HG02885 (cell line): ENCODE measurements at regions not wholly inside any gene's neighbourhood (a gene's known extent, or its start where the extent isn't known, plus 50 kb on each side); places are given as distances from the start of the nearest gene placed in this dataset.

Experiments used
- ATAC-seq: cut with Tn5 transposase; IDR thresholded peaks from one replicate; pipeline ENCODE4 v1.9.1; 2021; ENCODE audit warnings: mild to moderate bottlenecking; ENCODE audit not compliant: unreplicated experiment, poor library complexity

DNA sequence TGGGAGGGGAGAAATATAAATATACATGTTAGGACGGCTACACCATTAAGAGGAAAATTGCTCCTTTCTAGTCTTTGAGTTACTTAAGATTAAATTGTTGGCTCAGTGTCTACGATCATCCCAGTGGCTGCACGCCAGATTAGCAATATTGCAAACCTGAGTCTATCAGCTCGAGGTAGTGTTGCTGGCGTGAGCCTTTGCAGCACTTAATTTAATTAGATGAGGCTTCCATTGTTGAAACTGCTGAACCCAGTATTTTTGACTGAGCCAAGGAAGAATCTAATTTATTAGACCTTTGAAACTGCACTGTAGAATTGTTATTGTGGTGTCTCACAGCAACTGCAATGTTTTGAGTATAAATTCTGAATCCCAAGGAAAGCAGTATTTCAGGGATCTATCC lies 782.4 kb upstream of the ROBO1 start:
- no peak for ATAC-seq

DNA sequence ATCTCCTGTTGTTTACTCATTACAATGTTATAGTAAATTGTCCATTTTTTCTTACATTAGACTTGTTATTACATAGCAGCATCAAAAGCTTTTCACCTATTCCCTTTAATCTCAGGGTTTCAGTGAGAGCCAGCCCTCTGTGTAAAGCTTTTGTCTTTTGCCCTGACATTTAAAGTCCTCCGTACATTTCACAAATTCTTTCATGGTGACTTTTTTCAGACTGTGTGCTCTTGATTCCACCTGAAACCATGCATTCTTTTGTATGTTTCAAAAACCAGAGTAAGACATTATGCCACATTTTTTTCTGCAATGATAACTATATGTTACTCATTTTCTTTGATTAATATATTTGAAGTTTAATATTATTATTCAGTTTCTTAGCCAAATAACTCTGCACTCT lies 781.4 kb upstream of the ROBO1 start:
- no peak for ATAC-seq

DNA sequence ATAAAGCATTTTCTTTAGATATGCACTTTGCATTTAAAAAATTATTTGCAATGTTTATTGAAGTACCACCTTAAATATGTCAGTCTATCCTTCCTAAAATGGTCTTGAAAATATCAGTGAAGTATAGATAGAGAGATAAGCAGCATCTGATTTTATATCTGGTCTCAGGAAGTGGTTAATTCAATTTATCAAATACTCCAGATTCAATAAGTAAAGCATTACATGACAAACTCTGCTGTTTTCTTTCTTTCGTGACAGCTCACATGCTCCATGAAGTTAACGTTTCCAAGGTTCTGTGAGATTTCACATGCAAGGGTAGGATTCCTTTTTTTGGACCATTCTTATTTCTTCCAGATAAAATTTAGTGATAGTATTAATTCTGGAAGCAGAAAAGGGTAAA lies 775.4 kb upstream of the ROBO1 start:
- no peak for ATAC-seq

DNA sequence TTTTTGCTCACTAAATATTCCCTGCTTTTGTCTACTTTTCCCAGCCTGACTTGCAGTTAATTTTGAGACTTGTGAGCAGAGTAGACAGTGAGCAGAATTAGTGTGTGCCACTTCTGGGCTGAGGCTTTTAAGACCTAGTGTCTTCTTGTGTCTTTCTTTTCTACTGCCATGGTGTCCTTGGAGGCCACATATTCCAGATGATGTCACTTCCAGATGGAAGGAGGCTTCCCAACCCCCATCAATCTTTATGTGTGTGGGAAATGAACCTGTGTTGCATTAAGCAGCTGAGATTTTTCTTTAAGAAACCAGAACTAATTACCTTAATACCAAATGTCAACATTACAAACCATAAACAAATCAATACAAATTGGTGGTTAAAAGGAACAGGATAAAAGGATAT lies 774.7 kb upstream of the ROBO1 start:
- no peak for ATAC-seq

DNA sequence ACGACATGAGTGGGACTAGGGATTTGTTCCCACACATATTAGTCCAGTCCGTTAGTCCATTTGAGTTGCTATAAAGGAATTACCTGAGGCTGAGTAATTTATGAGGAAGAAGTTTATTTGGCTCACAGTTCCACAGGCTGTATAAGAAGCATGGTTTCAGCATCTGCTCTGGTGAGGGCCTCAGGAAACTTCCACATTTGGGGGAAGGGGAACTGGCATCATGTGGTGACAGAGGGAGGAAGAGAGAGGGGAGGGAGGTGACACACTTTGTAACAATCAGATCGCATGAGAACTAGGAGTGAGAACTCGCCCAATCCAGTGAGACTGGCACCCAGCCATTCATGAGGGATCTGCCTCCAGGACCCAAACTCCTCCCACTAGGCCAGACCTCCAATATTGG lies 769.9 kb upstream of the ROBO1 start:
- ATAC-seq, result no peak

DNA sequence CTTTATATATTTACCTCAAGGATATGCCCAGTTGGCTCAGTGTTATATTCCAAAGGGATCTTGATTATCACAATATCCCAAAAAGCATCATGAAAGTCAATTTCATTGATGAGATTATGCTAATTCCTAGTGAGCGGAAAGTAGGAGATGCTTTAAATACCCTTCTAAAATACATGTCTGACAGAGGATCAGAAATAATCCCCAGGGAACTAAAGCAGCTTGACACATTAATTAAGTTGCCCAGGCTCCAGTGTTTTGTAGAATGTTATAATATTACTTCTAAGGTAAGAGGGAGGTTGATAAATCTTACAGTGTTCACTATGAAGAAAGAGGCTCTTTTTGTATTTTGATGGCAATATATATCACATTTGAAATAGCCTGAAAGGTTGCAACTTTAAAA lies 767.5 kb upstream of the ROBO1 start:
- no peak for ATAC-seq

DNA sequence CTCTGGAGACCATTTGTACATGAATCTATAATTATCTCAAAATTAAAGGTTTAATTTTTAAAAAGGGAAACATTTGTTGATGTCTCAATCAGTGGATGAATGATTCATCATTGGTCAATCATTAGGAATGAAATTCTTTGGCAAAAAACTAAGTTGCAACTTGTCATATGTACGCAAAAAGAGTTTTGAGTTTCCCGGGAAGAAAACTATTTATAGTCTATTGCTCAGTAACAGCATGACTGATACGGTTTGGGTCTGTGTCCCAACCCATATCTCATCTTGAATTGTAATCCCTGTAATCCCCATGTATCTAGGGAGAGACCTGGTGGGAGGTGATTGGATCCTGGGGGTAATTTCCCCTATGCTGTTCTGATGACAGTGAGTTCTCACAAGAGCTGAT lies 765.8 kb upstream of the ROBO1 start:
- no peak for ATAC-seq

DNA sequence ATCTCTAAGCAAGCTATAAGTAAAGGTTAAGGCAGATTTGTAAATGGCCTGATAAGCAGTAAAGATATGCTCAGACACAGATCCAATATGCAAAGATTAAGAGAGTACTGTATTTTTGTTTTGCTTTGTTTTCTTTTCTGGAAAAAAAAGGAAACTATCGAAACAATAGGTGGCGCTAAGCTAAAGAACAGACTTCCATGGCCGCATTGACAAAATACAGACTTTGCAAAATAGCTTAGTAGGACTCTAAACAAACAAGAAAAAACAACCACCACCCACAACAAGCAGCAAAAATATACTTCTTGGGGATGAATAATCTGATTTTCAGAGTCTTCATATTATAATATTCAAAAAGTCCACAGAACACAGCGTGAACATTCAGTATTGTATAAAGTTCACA lies 758.4 kb upstream of the ROBO1 start:
- ATAC-seq, result no peak

DNA sequence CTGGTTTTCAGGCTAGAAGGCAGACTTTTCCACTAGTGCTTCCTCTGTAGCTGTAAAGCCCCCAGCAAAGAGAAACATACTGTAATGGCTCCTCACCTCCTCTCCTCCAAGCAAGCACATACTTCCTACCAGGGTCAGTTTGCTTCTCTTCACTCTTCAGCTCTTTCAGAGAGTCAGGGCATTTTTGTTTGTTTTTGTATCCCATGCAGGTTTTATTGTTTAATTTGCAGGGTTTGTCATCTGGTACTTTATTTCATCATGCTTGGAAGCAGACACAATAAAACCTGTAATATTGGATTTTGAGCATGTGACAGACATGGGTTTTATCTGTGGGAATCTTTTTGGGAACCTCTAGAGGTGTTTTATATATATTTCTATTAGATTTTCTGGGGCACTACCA lies 753.3 kb upstream of the ROBO1 start:
- ATAC-seq, result no peak

DNA sequence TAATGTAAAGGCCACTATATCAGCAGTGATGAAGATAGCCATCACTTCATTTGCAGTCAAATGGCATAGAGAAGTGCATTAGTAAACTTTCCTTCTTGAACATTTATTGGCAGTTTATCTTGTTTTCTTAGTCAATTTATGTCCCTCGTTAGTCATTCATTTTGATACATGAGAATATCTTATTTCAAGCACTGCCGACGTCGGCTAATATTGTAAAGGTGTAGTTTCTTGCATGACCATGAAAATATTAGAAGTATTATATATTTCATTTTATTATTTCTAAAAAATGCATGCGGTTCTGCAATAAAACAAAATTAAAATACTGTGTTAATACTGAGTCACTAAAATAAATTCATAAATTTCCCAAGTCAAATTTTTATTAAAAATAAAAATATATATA lies 751.6 kb upstream of the ROBO1 start:
- ATAC-seq, result no peak

DNA sequence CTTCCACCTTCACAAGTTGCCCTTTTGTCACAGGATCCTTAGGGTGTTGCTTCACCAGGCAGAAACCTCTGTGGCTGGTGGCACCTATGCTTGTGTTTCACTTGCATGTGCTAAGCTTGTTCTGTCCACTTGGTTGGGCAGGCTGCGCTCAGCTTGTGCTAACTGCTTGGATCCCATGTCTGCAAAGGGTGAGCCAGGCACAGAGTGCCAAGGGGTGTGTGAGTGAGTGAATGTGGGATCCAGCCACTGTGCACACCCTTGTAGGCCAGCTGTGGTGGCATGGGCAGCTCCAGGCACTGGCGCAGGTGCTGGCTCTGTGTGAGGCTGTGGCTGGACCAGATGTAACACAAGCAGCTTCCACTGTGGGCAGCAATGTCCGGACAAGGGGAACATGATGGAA lies 728.7 kb upstream of the ROBO1 start:
- ATAC-seq, result no peak

DNA sequence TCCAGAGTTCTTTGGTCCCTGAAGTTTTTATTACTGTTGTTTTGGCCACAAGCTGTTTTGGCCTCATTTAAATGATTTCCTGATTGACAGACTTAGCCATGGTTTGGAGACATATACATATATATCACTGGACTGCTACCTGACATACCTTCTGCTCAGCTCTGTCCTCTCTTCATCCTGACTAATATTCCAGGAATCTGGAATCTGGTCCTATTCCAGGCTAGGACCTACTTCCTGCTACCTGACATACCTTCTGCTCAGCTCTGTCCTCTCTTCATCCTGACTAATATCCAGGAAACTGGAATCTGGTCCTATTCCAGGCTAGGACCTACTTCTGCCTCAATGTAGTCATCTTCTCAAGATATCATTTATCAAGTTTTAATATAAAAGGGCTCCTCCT lies 724.4 kb upstream of the ROBO1 start:
- no peak for ATAC-seq

DNA sequence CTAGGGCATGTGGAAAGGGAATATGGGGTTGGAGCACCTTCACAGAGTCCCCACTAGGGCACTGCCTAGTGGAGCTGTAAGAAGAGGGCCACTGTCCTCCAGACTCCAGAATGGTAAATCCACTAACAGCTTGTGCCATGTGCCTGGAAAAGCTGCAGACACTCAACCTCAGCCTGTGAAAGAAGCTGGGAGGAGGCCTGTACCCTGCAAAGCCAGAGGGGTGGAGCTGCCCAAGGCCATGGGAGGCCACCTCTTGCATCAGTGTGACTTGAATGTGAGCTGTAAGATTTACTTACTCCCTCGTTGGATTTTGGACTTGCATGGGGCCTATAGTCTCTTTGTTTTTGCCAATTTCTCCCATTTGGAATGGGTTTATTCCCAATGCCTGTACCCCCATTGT lies 705.2 kb upstream of the ROBO1 start:
- no peak for ATAC-seq

DNA sequence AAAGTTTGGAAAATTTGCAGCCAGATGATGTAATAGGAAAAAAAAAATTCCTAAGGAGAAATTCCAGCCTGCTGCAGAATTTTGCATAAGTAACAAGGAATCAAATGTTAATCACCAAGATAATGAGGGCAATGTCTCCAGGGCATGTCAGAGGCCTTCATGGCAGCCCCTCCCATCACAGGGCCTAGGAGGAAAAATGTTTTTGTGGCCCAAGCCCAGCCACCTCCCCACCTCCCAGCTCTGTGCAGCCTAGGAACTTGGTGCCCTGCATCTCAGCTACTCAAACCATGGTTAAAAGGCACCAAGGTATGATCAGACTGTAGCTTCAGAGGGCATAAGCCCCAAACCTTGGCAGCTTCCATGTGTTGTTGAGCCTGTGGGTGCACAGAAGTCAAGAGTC lies 704.7 kb upstream of the ROBO1 start:
- no peak for ATAC-seq

DNA sequence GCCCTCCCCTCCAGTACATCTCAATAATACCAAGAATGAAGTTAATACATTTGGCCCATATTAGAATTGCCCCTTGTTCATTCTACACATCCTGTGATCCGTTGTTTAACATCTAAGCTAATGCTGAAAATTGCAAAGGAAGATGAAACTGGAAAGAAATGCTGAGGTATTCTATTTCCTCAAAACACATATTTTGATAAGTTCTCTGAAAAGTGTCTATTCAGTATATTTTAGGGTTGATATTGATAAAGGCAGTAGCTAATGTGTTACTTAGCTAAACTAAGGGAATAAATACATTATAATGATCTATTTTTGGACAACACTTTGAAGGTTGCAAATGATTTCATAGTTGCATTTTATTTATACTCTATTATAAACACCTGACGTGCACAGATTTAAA lies 702.6 kb upstream of the ROBO1 start:
- ATAC-seq, result no peak

DNA sequence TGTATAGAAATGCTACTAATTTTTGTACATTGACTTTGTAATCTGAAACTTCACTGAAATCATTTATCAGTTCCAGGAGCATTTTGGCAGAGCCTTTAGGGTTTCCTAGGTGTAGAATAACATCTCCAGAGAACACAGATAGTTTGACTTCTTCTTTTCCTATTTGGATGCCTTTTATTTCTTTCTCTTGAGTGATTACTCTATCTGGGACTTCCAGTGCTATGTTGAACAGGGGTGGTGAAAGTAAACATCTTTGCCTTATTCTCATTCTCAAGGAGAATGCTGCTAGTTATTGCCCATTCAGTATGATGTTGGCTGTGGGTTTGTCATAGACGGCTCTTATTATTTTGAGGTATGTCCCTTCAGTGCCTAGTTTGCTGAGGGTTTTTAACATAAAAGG lies 697.9 kb upstream of the ROBO1 start:
- ATAC-seq, result no peak

DNA sequence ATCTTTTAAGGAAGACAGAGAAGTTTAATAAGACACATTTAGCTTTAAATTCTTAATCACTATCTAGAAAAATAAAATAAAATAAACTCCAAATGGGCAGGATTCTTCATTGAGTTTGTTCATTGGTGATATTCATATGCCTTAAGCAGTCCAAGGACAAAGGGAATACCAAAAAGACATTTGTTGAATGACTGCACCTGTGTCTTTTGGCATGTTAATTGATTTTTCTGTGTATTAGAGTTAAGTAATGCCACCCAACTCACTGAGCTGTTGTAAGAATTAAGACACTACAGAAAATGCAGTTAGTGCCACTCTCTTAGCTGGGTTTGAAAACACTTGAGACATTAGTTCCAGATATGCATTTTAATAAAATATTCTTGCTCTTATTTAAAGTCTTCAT lies 683.6 kb upstream of the ROBO1 start:
- no peak for ATAC-seq

DNA sequence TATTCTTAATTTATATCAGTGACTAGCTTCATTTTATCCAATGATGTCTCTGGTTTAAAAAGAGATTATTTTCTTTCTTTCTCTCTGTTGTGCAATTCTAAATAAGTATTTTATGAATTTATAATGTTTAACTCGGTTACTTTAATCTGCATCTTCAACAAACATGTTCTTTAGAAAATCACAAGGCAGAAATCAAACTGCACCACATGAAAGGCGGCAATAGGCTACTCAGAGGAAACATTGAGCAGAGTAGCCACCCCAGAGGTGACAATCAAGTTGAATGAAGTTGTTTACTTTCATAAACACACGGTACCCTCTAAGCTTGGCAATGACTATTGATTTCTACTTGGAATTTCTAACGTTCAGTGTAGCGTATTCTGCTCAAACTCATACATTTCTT lies 677.8 kb upstream of the ROBO1 start:
- no peak for ATAC-seq

DNA sequence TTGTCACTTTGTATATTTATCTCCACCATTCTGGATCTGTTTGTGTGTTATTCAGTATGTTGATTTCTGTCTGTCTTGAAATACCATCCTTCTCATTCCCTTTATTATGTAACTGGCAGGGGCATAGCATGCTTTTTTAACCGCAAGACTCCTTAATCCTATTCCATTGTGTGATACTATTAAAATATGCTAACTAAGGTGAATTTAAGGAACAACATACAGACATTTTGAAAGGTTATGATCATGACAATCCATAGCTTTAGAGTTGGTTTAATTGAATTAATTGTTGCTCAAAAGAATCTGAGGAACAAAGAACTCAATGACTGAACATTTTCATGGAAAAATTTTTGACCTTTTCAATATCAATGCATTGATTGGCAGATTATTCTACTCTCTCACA lies 677.3 kb upstream of the ROBO1 start:
- ATAC-seq, result no peak

DNA sequence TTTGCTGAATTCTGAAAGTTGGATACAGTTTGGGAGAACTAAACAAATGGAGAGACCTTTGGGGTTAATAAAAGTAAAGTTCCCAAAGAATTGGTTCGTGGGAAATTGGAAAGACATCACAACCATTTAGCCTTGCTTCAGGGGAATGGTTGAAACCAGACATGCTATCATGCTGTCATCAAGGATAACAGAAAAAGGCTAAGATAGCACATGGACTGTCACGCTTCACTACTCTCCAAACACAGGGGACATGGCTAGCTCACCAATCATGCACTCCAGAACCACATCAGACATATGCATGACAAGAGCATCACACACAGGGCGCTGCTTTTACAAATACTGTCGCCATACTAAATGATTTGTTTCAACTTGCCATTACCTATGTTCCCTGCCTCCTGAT lies 671.7 kb upstream of the ROBO1 start:
- no peak for ATAC-seq

DNA sequence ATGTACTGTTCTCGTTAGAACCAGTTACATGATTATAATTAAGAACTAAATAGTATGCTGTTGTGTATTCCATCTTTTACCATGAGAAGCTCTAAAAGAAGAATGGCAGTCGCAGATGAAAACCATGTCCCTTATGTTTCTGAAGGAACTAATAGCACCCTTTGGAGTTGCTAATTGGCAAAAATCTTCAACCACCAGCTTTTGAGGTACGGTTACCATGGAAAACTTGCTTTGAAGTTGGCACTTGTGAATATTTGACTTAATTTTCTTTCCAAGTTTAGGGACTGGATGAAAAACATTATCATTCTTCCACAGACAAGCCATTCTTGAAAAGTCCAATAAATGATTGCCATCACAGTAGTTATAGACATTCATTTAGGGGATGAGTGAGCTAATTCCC lies 666.6 kb upstream of the ROBO1 start:
- no peak for ATAC-seq

DNA sequence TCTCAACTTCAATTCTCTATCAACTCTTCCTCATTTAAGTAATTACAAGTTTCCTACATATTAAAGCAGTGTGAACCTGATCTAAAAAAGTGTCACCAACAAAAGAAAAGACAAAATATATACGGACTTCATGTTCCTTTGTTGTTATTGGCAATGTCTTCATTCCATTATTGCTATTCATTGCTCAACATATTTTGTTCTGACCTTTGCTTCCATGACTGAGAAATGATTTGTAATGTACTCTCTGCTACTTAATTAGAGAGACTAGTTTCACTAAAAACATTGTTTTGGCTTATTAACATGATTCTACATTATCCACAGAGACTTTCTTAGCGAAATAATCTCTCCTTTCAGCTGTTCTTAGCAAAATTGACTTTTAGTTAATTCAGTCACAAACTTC lies 657.2 kb upstream of the ROBO1 start:
- no peak for ATAC-seq

DNA sequence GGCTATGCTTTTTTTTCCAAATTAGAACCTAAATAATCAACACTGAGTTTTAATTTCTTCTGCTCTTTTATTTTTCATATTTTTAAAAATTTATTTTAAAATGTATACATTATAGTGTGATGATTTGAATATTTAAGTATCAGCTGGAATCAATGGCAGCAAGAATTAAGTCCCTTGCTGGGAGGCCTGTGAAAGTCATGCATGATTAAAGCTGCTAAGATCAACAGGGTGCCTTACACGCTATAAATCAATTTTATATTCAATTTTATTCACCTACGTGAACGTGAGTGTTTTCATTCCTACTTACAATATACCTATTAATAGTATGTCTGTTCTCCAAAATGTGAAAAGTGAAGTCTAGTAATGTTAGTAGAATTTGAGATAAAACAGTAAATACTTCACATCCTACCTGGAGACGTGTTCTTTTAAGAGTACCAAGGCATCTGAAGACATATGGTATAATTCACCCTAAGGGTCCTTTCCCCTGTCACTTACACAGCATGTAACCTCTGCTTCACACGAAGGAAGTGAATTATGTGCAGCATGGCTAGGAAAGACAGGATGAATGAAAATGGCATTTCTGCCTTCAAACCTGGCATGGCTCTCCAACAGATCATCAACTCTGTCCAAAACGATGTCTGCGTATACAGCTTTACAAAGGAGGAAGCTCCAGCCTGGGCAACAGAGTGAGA lies 640.4 kb upstream of the ROBO1 start:
- ATAC-seq, result no peak
